ENCODE measurements at regions not wholly inside any gene's neighbourhood (a gene's known extent, or its start where the extent isn't known, plus 50 kb on each side); places are given as distances from the start of the nearest gene placed in this dataset.

DNA sequence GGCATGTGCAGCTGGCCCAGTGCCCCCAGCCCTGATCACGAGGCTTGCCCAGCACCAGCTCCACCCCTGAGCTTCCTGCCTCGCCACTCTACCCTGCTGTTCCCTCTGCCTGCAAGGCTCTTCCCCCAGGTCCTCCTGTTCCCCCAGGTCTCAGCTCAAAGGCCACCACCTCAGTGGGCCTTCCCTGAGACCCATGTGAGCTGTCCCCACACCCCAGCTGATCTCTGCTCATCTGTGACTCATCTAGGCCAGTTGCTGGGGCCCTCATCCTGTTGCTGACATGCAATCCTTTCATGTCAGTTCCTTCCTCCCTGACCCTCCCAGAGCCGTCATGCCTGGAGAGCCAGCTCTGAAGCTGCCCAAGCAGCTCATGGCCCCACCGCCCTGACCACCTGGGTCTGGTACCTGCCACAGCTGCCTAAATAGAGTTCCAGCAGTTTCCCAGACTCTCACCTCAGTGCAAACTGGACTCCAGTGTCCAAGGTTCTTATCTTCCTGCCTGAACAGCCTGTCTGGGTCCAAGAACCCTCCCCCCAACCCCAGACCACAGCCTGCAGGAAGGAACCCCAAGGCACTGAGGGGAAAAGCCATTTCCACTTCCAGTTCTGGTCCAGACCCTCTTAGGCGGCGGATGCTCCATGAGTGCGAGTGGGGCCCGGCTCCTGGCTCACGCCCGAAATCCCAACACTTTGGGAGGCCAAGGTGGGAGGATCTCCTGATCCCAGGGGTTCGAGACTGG is 116.6 kb upstream of the IQSEC1 start:
- Histone ChIP-seq H3K4me2 (ENCODE audit: low read depth, low read length, poor library complexity, severe bottlenecking) (no peak overlapping the region), H3K27me3 (ENCODE audit: low read length) (no peaks in the 10 kb centered on the region)

DNA sequence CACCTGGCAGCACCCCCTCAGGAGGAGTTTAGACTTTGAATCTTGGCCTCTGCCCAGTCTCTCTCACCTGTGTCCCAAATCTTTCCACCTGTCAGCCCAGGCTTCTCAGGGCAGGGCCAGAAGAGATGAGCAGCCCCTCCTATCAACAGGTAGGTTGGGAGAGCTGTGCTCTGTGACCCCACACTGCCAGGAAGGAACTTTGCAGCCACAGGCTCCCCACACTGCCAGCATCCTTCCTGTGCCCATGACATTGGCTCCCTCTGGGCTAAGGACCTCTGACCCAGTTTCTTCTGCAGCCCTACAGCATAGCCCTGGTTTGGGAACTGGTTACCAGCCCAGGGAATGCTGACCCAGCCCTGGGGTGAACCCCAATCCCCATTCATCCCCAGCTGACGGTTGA is 115.7 kb upstream of the IQSEC1 start:
- Histone ChIP-seq H3K9me2 (replicated peaks; ENCODE audit: insufficient read depth, low read length) (no peaks in the 10 kb centered on the region), H3K4me3 (ENCODE audit: insufficient read depth, low read length, poor library complexity, severe bottlenecking) (no peak overlapping the region), H3K9ac (ENCODE audit: low read length) (no peak overlapping the region), H4K20me1 (ENCODE audit: low read depth, low read length) (no peaks in the 10 kb centered on the region), H3K27ac (ENCODE audit: low read depth, low read length) (no peak overlapping the region), H3K36me3 (ENCODE audit: low read length) (no peaks in the 10 kb centered on the region), H3F3A (ENCODE audit: insufficient read depth) (no peaks in the 10 kb centered on the region), H3K4me2 (ENCODE audit: low read depth, low read length, poor library complexity, severe bottlenecking) (no peak overlapping the region), H3K27me3 (ENCODE audit: low read length) (no peaks in the 10 kb centered on the region), H2AFZ (ENCODE audit: low read depth, low read length, severe bottlenecking) (no peak overlapping the region), H3K9me3 (ENCODE audit: insufficient read depth, low read length) (no peaks in the 10 kb centered on the region), H3K79me2 (ENCODE audit: insufficient read depth, low read length) (no peaks in the 10 kb centered on the region)
- no peak for TF ChIP-seq EZH2phosphoT487 (conservative IDR thresholded peaks at IDR 0.05; ENCODE audit: low read length)
- no peak for TF ChIP-seq CTCF (IDR thresholded peaks at IDR 0.05; ENCODE audit: insufficient read depth, low read length, poor library complexity, severe bottlenecking)

More for the DNA sequence above, 116.6 kb upstream of the IQSEC1 start:
- Histone ChIP-seq H3K79me2 (ENCODE audit: insufficient read depth, low read length) (no peaks in the 10 kb centered on the region), H3K4me3 (ENCODE audit: insufficient read depth, low read length, poor library complexity, severe bottlenecking) (no peak overlapping the region), H3K36me3 (ENCODE audit: low read length) (no peaks in the 10 kb centered on the region), H3F3A (ENCODE audit: insufficient read depth) (no peaks in the 10 kb centered on the region), H3K9ac (ENCODE audit: low read length) (no peak overlapping the region), H3K27ac (ENCODE audit: low read depth, low read length) (no peak overlapping the region), H3K9me3 (ENCODE audit: insufficient read depth, low read length) (no peaks in the 10 kb centered on the region), H4K20me1 (ENCODE audit: low read depth, low read length) (no peaks in the 10 kb centered on the region), H2AFZ (ENCODE audit: low read depth, low read length, severe bottlenecking) (no peak overlapping the region), H3K9me2 (replicated peaks; ENCODE audit: insufficient read depth, low read length) (no peaks in the 10 kb centered on the region)
- TF ChIP-seq EZH2phosphoT487 (conservative IDR thresholded peaks at IDR 0.05; ENCODE audit: low read length) (no peak), CTCF (IDR thresholded peaks at IDR 0.05; ENCODE audit: insufficient read depth, low read length, poor library complexity, severe bottlenecking) (no peak)

DNA sequence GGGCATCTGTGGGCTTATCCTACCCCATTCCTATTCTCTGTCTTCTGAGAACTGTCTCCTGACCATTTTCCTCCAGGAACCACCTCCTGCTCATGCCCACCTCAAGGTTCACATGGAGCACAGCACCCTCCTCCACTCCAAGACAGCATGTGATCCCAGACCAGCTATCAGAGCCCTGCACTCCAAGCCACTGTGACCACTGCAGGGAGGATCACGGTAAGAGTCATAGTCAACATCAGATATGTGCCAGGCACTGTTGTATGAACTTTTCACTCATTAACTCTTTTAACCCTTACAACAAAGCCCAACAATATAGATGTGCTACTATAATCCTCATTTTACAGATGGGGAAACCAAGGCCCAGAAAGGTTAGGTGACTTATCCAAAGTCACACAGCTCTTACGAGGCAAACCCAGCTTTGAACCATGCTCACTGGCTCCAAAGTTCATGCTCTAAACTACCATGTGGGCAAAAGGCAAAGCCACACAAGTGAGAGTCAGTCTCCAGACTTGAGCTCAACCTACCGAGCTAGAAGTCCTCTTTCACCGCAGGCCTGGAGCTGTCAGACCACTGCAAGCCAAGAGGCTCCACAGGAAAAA is 115.1 kb upstream of the IQSEC1 start:
- Histone ChIP-seq H3K9me2 (replicated peaks; ENCODE audit: insufficient read depth, low read length) (no peaks in the 10 kb centered on the region), H3K27ac (ENCODE audit: low read depth, low read length) (no peak overlapping the region), H3K4me3 (ENCODE audit: insufficient read depth, low read length, poor library complexity, severe bottlenecking) (no peak overlapping the region), H3K9me3 (ENCODE audit: insufficient read depth, low read length) (no peaks in the 10 kb centered on the region), H2AFZ (ENCODE audit: low read depth, low read length, severe bottlenecking) (no peak overlapping the region), H3K27me3 (ENCODE audit: low read length) (no peaks in the 10 kb centered on the region), H3K36me3 (ENCODE audit: low read length) (no peaks in the 10 kb centered on the region), H3K9ac (ENCODE audit: low read length) (no peak overlapping the region), H3K4me2 (ENCODE audit: low read depth, low read length, poor library complexity, severe bottlenecking) (no peak overlapping the region), H4K20me1 (ENCODE audit: low read depth, low read length) (no peaks in the 10 kb centered on the region), H3K79me2 (ENCODE audit: insufficient read depth, low read length) (no peaks in the 10 kb centered on the region), H3F3A (ENCODE audit: insufficient read depth) (no peaks in the 10 kb centered on the region)
- TF ChIP-seq EZH2phosphoT487 (conservative IDR thresholded peaks at IDR 0.05; ENCODE audit: low read length) = no peak
- TF ChIP-seq CTCF (IDR thresholded peaks at IDR 0.05; ENCODE audit: insufficient read depth, low read length, poor library complexity, severe bottlenecking) = no peak

Measured in SU-DHL-6 (cell line).